HG03432 (cell line): ENCODE measurements at regions not wholly inside any gene's neighbourhood (a gene's known extent, or its start where the extent isn't known, plus 50 kb on each side); places are given as distances from the start of the nearest gene placed in this dataset.

Experiments used
- ATAC-seq: cut with Tn5 transposase; IDR thresholded peaks from one replicate; pipeline ENCODE4 v1.9.1; 2021; ENCODE audit warnings: mild to moderate bottlenecking, moderate library complexity; ENCODE audit not compliant: unreplicated experiment

GRCh38 chr6:14852375-14852774, 393.5 kb upstream of the JARID2 start:
- ATAC-seq, result no peak

- ATAC-seq, result no peak
These were observed 389.7 kb upstream of the JARID2 start for GRCh38 chr6:14856177-14856576.

GRCh38 chr6:14857001-14857400, 388.9 kb upstream of the JARID2 start:
- ATAC-seq, result no peak

GRCh38 chr6:14857501-14857900, 388.4 kb upstream of the JARID2 start:
- no peak for ATAC-seq

GRCh38 chr6:14858808-14859207, 387.1 kb upstream of the JARID2 start:
- no peak for ATAC-seq

- no peak for ATAC-seq
These were observed 385.1 kb upstream of the JARID2 start for GRCh38 chr6:14860774-14861173.

GRCh38 chr6:14861491-14861943, 384.4 kb upstream of the JARID2 start:
- no peak for ATAC-seq

- ATAC-seq, result no peak
These were observed 383.0 kb upstream of the JARID2 start for GRCh38 chr6:14862845-14863244.

GRCh38 chr6:14863902-14864850, 381.7 kb upstream of the JARID2 start:
- ATAC-seq, result no peak

GRCh38 chr6:14865531-14866100, 380.3 kb upstream of the JARID2 start:
- ATAC-seq, result no peak

GRCh38 chr6:14867802-14868201, 378.1 kb upstream of the JARID2 start:
- no peak for ATAC-seq

- ATAC-seq, result no peak
These were observed 374.6 kb upstream of the JARID2 start for GRCh38 chr6:14871221-14871620.

GRCh38 chr6:14873101-14873500, 372.8 kb upstream of the JARID2 start:
- no peak for ATAC-seq

GRCh38 chr6:14873781-14874441, 372.0 kb upstream of the JARID2 start:
- ATAC-seq, result no peak

- no peak for ATAC-seq
These were observed 370.8 kb upstream of the JARID2 start for GRCh38 chr6:14874975-14875480.

- peak; percentile 59 for ATAC-seq
These were observed 370.3 kb upstream of the JARID2 start for GRCh38 chr6:14875481-14876063.

GRCh38 chr6:14876778-14877613, 368.9 kb upstream of the JARID2 start:
- ATAC-seq, result peak; percentile 71

GRCh38 chr6:14877758-14878157, 368.1 kb upstream of the JARID2 start:
- ATAC-seq, result no peak

- no peak for ATAC-seq
These were observed 365.8 kb upstream of the JARID2 start for GRCh38 chr6:14880052-14880451.

GRCh38 chr6:14880677-14881076, 365.2 kb upstream of the JARID2 start:
- ATAC-seq, result no peak
